NCI-H1436 treated with DMSO at 0.1 percent for 48 hours (cell line): ENCODE measurements at regions not wholly inside any gene's neighbourhood (a gene's known extent, or its start where the extent isn't known, plus 50 kb on each side); places are given as distances from the start of the nearest gene placed in this dataset.
"Not testable (repeated sequence)": the region's sequence is repeated elsewhere in the genome, so short reads cannot be mapped to it uniquely, and the experiment has no call there.

Source experiments
- DNase-seq: peaks from one replicate; lab custom pipeline; 2025; lab: John Stamatoyannopoulos, UW

- DNase-seq = no peak
These were observed 232.5 kb upstream of the ASCC3 start for GRCh38 chr6:101113468-101114260.

DNA sequence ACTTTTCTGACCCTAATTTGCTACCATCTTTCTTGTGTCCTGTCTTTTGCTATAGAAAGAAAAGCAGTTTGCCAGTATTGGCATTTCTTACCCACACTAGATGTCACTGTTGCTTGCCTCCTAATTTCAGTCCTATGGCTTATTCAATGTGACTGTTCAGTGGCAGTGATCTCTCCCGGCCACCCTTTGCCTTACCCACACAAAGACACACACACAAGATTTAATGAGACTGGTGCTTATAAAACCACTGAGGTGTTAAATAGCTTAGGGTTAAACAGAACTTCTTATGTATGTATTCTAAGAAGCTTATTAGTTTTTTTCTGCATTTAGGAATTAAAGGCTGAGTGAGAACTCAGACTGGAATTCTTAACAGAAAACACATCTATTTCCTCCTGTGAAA lies 233.6 kb upstream of the ASCC3 start:
- DNase-seq = peak; percentile 18

- no peak for DNase-seq
These were observed 235.2 kb upstream of the ASCC3 start for GRCh38 chr6:101116337-101116736.

DNA sequence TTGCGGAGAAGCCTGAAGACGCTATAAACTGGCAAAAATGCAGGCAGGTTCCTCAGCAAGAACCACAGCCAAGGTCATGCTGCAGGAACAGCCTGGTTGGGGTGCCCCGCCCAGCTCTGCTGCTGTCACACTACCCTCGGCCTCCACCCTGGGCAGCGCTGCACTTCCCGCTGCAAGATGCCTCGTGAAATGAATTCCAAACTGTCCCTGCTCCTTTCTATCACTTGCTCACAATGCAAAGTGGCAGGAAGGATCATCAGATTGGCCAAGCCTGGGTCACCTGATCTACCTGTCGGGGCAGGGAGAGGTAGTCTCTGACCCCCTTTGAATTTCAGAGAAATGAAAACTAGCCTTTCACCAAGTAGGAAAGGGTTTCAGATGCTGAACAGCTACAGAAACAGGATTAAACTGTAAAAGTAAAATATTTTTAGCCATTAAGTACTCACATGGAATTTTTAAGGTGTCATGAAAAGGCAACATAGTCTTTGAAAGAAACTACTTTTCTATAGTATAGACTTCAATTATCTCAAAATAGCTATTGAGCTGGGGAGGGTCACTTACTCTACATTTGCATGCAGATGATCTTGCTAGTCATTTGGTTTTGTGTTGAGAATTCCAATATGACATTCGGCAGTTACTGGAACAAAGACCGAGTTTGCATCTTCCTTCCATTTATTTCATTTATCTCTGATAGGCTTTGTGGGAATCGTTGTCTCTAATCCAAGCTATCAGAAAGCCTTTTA lies 236.4 kb upstream of the ASCC3 start:
- no peak for DNase-seq

DNA sequence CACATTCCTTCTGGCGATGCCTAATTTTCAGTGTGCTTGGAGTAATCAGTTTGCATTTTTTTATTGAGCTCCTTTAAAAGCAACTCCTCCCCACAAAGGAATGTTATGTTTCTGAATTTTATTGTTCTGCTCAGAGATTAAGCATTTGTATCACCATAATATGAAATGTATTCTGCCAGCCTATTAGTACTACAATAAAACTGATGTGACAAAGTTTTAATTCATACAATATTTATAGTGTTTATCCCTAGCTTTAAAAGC lies 236.9 kb upstream of the ASCC3 start:
- DNase-seq = no peak

GRCh38 chr6:101120747-101121146 lies 239.6 kb upstream of the ASCC3 start:
- DNase-seq = no peak

DNA sequence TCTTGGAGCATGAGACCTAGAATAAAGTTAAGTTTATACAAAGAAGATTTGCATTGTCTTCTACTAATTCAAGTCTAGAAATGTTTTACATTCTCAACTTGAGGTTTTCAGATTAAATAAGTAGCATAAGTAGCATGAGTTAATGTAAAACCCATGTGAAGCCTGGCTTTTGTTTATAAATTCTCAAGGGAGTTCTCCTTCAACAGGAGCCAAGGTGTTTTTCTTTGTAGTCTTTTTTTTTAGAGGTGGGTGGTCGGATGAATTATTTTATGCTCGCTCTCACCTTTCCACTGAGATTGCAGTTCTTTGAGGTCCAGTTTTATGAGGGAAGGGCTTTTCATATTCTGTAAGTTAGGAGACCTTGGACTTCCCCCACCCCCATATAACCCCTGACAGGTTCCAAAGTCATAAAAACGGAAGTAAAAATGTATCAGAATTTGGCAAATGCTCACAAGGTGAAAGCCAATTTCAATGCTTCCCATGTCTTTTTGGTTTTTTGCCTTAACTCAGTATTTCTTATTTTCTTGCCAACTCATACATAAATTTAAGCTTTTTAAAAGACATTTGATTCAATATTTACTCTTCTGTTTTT lies 244.3 kb upstream of the ASCC3 start:
- DNase-seq = no peak

GRCh38 chr6:101126501-101126900 lies 245.4 kb upstream of the ASCC3 start:
- DNase-seq = no peak

DNA sequence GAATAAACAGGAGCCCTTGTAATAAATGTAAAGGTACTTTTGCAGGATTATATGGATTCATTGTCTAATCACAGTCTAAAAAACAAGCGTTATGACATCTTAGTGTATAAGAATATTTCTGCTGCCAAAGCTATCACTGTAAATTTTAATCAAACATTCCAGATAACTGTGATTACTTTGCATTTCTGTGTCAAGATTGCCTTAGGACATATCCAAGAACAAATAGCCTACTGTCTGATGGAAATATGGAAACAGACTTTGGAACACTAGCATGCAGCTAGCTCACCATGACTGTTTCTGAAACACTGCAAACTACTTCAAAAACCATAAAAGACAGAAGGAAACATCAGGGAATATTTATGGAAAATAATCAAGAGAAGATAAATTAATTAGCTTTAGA lies 248.7 kb upstream of the ASCC3 start:
- no peak for DNase-seq

DNA sequence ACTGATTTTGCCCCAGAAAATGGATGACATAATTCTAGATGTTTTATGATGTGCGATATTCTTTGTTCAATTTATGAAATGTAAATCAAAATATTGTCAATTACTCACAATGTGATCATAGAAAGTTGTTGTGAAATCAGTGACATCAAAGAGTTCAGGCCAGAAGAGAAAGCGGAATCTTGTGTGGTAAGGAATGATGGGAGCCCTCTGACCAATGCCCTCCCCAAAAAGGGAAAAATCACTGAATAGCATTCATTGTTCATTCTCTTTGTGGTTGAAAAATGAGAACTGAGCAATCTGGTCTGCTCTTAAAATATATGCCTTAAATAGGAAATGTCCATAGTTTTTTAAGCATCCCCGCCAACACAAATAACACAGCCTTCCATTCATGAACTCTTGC lies 247.1 kb upstream of the GRIK2 start:
- DNase-seq = no peak

- DNase-seq = no peak
These were observed 243.3 kb upstream of the GRIK2 start for GRCh38 chr6:101150226-101150625.

GRCh38 chr6:101157638-101158037 lies 235.9 kb upstream of the GRIK2 start:
- not testable (repeated sequence) for DNase-seq

DNA sequence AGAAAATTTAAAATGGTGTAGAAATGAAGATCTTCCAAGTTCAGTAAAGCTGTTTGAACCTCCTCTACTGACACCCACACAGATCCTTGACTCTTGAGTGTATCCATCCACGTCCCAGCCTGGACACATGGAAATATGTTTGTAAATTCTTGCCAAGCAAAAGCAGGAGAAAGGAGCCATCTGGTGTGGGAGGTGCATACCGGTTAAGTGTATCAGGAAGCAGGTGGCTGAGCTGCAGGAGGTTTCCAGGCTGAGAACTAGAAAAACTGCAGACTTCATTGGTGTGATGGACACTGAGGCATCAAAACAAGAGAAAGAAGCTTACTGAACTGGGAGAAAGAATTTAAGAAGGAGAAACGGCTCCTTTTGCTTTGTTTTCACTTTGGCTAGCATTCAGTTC lies 229.9 kb upstream of the GRIK2 start:
- DNase-seq = no peak

- DNase-seq = no peak
These were observed 225.9 kb upstream of the GRIK2 start for GRCh38 chr6:101167638-101168037.

DNA sequence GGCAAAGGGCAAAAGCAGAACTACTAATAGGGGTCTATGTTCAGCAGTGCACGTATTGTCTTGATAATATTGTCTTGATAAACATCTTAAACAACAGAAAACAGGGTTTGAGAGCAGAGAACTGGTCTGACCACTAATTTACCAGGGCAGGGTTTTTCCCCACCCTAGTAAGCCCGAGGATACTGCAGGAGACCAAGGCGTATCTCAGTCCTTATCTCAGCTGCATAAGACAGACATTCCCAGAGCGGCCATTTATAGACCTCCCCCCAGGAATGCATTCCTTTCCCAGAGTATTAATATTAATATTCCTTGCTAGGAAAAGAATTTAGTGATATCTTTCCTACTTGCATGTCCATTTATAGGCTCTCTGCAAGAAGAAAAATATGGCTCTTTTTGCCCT lies 222.5 kb upstream of the GRIK2 start:
- not testable (repeated sequence) for DNase-seq

GRCh38 chr6:101178748-101179147 lies 214.8 kb upstream of the GRIK2 start:
- no peak for DNase-seq

GRCh38 chr6:101181006-101181405 lies 212.5 kb upstream of the GRIK2 start:
- no peak for DNase-seq

DNA sequence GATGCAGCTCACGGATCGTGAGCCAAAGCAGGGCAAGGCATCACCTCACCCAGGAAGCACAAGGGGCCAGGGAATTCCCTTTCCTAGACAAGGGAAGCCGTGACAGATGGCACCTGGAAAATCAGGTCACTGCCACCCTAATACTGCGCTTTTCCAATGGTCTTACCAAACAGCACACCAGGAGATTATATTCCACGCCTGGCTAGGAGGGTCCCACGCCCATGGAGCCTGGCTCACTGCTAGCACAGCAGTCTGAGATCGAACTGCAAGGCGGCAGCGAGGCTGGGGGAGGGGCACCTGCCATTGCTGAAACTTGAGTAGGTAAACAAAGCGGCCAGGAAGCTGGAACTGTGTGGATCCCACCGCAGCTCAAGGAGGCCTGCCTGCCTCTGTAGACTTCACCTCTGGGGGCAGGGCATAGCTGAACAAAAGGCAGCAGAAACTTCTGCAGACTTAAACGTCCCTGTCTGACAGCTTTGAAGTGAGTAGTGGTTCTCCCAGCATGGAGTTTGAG lies 205.2 kb upstream of the GRIK2 start:
- not testable (repeated sequence) for DNase-seq

DNA sequence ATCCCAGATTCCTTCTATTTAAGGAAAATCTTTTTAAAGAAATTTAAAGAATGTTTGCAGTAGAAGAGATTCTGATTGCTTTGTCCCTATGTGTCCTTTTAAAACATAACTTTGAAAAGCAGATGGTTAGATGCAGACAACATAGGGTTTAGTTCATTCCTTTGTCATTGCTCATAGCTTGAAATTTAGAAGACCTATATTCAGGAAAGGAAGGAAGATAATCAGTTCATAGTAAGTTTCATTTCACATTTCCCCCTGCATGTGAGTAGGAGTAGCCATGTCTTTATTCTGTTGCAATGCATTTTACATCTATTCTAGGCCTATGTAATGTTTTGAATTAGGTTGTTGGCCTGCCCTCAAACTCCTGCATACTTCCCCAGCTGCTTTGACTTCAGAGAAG lies 197.9 kb upstream of the GRIK2 start:
- DNase-seq = no peak

DNA sequence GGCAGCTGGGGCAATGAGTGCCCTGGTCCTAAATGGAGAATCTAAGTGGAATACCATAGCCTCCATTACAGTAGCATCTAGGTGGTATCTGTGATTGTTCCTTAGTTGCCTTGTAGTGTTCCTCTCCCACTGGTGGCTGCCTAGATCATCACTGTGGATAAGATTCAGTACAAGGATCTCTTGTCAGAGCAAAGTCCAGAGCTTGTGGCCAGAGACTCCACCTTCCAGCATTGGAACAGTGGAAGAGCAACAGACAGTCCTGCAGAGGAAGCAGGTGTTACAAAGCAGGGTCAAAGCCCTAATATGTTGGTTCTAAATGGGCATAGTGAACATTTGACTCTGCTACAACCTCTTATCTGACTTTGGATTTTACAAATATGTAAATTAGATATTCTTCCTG lies 194.1 kb upstream of the GRIK2 start:
- no peak for DNase-seq

- DNase-seq = no peak
These were observed 190.6 kb upstream of the GRIK2 start for GRCh38 chr6:101202867-101203374.

DNA sequence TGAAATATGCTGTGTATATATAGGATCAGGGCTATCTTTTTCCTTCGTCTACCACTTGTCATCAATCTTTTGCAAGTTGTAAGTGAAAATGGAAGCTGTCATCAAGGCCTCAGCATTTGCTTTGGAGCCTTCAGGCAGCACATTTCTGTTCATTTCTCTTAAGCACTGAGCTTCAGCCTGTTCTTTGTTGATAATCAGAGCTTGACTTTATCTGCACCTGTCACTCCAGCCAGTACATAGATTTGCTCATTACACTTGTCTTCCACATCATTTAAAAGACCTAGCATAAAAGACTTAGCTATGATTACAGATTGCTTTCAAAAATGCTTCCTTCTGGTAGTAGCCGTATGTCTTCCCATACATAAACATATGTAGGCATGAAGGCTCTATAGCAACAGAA lies 189.8 kb upstream of the GRIK2 start:
- no peak for DNase-seq

- no peak for DNase-seq
These were observed 185.4 kb upstream of the GRIK2 start for GRCh38 chr6:101208152-101208551.
